HL-60/S4 treated with phorbol 12-myristate 13-acetate at 8.2 ng/mL for 4 days and 3 days (cell line): ENCODE measurements at regions not wholly inside any gene's neighbourhood (a gene's known extent, or its start where the extent isn't known, plus 50 kb on each side); places are given as distances from the start of the nearest gene placed in this dataset.
"Not testable (repeated sequence)": the region's sequence is repeated elsewhere in the genome, so short reads cannot be mapped to it uniquely, and the experiment has no call there.

Experiments
- in situ Hi-C: fragments of 300-500 bp; cut with MboI; formaldehyde crosslinking; loops from 2 replicates; pipeline ENCODE4 v1.15.0; 2022; ENCODE audit warnings: low sequenced_read_pairs

DNA sequence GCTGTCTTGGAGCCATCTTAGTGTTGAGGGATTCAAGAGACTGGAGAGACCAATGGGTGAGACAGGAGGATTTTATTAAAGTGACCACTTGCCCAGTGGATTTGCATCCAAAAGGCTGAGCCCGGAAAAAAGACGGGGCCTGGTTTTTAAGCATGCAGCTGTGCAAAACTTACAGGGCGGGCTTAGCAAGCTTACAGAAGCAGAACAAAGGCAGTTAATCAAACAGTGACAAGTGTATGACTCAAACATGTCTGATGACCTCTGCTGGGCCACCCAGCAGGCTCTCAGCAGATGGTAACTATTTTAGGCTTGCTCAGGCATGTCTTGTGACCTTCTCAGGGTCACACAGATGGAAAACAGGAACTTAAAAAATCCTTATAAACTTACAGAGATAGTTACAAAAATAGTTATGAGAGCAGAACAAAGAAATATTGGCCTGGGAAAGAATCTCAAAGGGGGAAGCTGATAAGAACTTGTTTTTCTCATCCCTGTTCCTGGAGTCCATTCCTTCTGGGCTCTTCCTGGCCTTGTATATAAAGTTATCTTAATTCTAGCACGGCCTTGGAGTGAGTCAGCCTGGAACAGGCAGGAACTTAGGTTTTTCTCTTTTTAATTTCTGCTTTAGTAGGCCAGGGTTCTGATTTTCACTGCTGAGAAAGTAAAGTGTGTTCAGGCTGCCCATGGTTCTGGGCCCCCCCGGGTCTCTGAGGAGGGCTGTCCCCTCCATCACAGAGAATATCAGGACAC, 141.3 kb downstream of the CCDC74A start:
- in situ Hi-C loops: not testable (repeated sequence)

DNA sequence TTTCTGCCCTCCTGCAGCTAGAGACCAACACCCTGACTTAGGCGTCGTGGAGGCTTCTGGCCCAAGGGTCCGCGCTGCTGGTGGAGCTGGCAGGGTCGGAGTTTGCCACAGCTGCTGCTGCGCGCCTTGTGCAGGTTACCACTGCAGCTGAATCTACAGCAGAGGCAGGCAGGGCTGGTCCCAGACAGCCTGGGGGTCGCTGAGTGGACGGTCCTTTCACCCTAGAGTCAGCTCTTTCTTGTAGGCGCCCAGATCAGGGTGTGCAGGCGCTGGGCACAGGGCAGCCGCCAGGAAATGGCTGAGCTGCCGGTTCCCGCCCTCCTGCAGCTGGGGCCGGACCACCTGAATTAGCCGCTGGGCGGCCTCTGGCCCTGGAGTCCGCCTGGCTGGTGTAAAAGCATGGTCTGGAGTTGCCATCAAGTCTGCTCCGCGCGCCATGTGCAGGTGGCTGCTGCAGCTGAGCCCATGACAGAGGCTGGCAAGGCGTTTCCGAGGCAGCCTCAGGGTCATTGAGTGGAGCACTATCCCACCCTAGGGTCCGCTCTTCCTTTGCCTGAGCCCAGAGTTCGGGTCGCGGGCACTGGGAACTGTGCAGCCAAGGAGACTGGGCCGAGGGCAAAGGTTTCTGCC, 144.3 kb downstream of the CCDC74A start:
- in situ Hi-C loops: not testable (repeated sequence)

DNA sequence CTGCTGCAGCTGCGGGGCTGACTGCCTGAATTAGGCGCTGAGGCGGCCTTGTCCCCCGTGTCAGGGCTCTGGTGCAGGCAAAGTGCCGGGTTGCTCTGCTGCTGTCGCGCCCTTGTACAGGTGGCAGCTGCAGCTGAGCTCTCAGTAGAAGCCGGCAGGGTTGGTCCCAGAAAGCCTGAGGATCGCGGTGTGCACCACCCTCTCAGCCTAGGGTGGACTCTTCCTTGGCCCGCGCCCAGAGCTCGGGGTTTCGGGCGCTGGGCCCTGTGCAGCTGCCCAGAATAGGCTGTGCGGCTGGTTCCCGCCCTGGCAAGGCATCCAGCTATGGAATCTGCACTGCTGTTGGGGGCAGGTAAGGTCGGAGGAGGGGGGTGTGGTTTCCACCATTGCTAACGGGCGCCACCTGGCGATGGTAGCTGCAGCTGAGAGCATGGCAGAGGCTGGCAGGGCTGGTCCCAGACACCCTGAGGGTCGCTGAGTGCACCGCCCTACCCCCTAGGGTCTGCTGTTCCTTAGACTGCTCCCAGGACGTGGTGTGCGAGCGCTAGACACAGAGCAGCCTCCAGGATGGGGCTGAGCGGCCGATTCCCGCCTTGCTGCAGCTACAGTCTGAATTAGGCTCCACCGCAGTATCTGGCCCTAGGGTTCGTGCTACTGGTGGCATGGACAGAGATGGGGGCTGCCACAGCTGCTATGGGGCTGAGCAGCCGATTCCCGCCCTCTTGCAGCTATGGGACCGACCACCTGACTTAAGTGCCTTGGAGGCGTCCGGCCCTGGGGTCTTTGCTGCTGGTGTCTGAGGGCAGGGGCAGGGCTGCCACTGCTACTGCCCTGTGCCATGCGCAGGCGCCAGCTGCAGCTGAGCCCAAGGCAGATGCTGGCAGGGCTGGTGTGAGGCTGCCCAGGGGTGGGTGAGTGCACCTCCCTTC, 145.0 kb downstream of the CCDC74A start:
- in situ Hi-C loops: not testable (repeated sequence)

DNA sequence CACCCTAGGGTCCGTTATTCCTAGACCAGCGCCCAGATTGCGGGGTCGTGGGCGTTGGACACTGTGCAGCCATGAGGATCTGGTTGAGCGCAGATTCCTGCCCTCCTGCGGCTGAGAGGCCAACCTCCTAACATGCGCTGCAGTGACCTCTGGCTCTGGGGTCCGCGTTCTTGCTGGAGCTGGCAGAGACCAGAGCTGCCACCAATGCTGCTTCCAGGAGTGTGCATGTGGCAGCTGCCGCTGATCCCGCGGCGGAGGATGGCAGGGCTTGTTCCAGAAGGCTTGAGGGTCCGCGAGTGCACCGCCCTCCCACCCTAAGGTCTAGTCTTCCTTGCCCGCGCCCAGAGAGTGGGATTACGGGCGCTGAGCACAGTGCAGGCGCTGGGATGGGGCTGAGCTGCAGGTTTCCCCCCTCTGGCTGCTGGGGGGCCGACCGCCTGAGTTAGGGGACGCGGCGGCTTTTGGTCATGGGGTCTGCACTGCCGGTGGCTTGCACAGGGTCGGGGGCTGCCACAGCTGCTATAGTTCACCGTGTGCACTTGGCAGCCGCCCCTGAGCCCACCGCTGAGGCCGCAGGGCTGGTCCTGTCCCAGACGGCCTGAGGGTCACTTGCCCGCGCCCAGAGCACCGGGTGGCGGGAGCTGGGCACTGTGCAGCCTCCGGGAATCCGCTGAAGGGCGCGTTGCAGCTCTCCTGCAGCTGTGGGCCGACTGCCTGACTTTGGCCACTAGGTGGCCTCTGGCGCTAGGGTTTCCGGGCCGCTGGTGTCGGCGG, 145.9 kb downstream of the CCDC74A start:
- in situ Hi-C loops: no loop called here

DNA sequence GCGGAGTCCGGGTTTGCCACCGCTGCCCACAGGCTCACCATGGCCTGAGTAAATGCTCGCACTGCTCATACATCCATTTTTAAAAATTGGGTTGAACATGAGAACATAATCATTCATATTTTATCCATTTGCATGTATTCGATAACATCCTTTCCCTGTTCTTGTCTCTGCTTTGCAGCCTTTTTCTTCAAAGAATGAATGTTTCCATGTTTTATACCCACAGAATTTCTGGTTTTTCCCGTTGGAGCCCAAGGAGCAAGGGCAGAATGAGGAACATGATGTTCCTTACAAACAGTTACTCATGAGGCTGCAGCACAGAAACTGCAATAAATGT, 146.5 kb downstream of the CCDC74A start:
- in situ Hi-C loops: no loop called here

DNA sequence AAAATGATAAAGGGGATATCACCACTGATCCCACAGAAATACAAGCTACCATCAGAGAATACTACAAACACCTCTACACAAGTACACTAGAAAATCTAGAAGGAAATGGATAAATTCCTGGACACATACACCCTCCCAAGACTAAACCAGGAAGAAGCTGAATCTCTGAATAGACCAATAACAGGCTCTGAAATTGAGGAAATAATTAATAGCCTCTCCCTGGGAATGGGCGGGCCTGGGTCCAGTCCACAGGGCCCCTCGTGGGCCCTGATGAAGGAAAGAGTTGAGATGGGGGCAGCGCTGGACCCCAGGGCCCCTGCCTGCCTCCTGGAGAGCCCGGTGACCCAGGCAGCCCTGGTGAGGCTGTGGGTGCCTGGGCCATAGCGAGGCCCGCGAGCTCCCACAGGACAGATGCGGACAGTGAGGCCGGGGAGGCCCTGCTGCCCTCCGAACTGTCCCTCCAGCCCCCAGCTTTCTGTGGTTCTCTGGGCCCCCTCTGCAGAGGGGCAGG, 154.0 kb downstream of the CCDC74A start:
- in situ Hi-C loops: not testable (repeated sequence)

DNA sequence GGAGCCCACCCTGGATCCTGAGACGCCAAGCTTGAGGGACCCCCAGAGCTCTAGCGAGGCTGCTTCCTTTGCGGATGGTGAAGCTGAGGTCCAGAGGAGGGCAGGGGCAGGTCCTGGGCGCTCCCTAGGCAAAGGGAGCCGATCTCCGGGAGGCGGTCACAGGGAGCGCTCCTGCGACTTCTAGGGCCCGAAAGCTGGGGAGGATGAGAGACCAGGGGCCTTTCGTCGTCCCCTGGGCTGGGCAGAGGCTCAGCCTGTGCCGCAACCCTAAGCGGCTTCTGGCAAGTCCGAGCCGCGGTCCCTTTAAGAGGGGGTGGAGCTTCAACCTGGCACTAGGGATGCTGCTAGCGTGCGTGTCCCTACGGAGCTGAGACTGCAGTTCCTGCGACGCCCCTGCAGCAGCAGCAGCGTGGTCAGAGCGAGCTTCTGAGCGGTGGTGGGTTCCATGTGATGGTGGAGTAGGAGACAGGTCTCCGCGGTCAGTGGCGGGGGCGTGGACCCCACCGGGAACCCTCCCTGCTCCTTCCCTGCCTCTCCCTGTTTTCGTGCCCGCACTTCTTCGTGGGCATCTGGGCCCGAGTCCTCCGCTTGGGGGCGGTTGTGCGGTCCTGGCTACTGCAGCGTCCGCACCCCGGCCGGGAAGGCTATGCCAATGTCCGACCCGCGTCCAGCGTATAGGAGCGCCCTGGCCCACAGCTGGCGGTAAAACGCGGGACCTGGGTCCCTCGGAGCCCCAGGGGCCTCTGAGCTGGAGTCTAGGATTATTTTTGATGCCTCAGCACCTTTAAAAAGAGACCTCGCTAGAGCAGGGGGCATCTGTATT, 154.6 kb downstream of the CCDC74A start:
- in situ Hi-C loops: no loop called here

DNA sequence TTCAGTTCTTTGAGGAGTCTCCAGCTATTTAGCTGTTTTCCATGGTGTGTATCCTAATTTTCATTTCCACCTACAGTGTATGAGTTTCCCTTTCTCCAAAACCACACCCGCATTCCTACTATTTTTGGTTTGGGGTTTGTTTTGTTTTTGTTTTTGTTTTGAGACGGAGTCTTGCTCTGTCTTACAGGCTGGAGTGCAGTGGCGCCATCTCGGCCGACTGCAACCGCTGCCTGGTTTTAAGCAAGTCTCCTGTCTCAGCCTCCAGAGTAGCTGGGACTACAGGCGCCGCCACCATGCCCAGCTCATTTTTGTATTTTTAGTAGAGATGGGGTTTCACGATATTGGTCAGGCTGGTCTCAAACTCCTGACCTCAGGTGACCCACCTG, 155.2 kb downstream of the CCDC74A start:
- in situ Hi-C loops: not testable (repeated sequence)

DNA sequence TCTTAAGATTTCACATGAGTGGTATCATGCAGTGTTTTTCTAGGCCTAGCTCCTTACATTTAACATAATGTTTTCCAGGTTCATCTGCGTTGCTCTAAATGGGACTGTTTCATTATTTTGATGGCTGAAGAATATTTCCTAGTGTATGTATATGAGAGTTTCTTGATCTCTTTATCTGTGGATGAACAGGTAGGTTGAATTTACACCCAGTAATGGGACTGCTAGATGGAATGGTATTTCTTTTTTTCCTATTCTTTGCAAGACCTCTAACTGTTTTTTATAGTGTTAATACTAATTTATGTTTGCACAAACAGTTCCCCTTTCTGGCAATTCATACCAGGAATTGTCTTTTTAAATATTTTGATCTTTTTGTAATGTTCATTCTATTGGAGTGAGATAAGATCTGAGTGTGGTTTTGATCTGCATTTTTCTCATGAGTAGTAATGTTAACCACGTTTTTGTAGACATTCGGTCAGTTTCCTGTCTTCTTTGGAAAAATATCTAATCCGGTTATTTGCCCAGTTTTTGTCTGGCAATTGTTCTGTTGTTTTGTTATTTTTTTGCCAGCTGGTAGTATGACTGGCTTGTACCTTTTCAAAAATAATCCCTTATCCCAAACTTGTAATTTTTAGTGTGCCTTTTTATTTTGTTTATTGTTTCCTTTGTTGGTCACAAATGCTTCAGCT, 157.1 kb downstream of the CCDC74A start:
- in situ Hi-C loops: not testable (repeated sequence)

DNA sequence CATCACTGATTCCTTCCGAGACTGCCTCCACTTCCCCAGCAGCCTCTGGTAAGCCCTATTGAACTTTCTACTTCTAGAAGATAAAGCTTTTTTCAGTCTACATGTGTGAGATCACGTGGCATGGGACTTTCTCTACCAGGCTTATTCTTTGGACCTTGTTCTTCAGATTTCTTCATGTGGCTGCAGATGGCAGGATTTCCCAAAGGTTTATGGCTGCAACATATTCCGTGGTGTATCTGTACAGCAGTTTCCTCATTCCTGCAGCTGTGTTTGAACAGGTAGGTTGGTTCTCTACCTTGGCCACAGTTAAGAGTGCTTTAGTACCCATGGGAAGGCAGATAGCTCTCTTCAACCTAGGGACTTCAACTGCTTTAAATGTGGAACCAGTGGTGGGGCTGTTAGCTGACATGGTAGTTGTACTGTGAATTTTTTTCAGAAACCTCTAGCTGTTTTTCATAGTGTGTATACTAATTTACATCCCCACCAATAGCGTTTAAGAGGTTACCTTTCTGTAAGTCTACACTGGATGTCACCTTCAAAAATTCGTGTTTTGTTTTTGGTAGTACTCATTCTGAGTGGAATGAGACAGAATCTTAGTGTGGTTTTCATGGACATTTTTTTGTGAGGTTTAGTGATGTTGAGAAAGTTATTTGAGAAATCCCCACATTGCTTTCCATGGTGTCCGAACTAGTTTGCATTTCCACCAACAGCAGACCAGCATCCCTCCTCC, 158.6 kb downstream of the CCDC74A start:
- in situ Hi-C loops: not testable (repeated sequence)

DNA sequence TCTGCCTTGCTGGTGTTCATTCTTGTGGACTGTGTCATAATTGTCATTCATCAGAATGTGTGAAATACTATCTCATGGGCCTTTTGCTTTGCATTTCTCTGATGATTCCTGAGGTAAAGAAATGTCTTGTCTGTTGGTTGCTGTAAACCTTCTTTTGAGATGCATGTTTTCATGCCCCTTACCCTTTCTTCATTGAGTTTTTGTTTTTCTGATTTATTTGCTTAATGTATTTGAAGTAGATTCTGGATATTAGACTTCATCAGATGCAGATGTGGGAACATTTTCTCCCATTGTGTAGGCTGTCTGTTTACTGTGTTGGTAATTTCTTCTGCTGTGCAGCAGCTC, 159.2 kb downstream of the CCDC74A start:
- in situ Hi-C loops: not testable (repeated sequence)

DNA sequence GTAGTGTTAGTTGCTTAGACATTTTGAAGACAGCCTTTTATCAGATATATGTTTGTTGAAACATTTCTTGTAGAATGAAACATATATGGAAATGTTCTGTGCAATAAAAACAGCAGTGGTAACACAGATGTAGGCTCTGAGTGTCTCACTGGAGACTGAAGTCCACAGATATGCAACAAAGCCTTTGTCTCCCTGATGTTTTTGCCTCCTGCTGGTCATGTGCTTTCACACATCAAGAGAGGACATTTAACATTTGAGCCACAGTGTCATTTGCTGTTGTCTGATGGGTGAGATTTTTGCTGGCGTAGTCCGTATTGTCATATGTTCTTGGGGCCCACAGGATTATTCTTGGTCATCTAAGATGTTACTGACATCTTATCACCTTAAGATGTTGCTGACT, 161.4 kb downstream of the CCDC74A start:
- in situ Hi-C loops: not testable (repeated sequence)

DNA sequence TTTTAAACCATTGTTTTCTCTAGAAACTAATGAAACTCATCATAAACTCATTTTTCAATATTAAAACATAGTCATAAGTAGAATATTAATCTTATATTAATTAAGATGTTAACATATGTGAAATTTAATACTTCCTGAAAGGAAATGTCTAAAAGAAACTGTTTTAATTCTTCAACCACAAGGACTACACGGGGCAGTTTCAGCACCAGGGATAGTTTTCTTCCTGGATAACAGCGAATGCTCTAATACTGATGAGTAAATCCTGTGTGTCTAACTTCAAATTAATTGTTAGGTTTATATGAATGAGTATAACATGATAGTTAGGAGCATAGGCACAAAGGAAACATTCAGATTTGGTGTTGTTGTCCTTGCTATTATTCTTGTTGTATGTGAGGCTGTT, 183.6 kb downstream of the CCDC74A start:
- in situ Hi-C loops: not testable (repeated sequence)

DNA sequence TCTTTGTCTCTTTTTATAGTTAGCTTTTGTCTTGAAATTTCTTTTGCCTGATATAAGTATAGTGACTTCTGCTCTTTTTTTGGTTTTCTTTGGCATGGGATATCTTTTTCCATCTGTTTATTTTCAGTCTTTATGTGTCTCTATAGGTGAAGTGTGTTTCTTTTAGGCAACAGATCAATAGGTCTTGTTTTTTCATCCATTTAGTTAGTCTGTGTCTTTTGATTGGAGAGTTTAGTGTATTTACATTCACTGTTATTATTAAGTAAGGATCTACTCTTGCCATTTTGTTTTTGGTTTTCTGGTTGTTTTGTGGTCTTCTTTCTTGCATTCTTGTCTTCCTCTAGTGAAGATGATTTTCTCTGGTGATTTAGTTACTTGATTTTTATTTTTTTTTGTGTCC, 190.2 kb downstream of the CCDC74A start:
- in situ Hi-C loops: not testable (repeated sequence)

DNA sequence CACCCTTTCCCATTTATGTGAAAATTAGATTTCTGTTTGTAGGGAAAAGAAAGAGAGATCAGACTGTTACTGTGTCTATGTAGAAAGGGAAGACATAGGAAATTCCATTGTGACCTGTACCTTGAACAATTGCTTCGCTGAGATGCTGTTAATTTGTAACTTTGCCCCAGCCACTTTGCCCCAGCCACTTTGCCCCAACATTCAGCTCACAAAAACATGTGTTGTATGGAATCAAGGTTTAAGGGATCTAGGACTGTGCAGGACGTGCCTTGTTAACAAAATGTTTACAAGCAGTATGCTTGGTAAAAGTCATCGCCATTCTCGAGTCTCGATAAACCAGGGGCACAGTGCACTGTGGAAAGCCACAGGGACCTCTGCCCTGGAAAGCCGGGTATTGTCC, 193.5 kb downstream of the CCDC74A start:
- in situ Hi-C loops: not testable (repeated sequence)

DNA sequence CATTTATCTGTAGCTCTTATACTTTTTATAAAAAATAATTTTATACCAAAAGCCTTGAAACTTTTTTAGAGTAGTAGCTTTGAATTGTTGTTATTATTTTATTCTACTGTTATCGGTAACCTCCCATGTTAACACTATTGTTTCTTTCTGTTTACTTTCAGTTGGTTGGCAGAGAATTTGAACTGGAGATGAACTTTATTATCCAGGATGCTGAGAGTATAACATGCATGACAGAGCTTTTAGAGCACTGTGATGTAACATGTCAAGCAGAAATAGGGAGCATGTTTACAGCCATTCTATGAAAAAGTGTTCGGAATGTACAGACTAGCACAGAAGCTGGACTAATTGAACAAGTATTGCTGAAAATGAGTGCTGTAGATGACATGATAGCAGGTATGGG, 194.6 kb downstream of the CCDC74A start:
- in situ Hi-C loops: not testable (repeated sequence)

DNA sequence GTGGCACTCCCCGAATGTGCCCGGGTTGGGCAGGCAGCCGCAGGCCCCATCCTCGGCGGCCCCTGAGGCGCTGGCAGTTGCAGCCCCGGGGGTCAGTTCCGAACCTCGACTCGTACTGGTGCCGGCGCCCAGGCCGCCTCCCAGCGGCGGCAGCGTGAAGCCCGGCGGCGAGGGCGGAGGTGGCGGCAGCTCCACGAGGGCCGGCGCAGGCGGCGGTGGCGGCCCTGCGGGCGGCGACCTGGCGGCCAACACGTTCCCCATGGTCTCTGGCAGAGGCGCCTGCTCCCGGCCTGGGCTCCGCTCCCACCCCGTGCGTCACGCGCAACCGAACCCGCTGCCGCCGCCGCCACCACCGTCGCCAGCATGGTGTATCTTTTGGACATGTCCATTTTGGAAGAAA, 196.3 kb downstream of the CCDC74A start:
- in situ Hi-C loops: no loop called here

DNA sequence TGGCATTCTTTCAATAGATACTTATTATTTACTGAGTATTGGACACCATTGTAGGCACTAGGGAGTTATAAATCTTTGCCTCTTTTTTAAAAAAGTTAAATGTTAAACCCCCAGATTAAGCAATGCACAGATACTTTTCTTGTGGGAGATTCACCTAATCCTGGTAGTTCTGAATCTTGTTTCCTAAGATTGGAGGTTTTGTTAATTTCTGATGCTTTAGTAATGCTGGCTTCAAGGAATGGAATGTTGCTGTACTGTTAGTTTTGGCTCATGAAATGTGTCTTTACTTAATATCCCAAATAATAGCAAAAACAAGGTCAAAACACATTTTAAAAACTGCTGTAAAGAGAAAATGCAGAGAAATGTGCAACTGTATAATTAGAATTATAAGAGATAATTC, 200.8 kb downstream of the CCDC74A start:
- in situ Hi-C loops: not testable (repeated sequence)

DNA sequence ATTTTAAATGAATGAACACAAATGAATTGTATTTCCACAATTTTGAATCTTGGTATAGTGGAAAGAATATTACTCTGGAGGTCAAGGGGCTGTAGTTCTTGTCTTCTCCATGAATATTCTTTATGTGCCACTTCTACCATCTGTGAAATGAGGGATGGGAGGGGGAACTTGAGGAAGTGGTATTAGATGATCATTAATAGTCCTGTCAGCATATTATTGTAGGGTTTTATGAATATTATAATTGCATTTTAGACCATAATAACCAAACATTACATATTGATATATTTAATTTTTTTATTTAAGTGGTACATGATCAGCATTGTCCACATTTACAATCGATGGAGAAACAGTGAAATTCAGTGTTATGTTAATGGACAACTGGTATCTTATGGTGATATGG, 205.8 kb downstream of the CCDC74A start:
- in situ Hi-C loops: not testable (repeated sequence)
